ENCODE measurements at regions not wholly inside any gene's neighbourhood (a gene's known extent, or its start where the extent isn't known, plus 50 kb on each side); places are given as distances from the start of the nearest gene placed in this dataset.
A peak's percentile ranks its signal among the peaks of the same experiment; 100 is the strongest.

DNA sequence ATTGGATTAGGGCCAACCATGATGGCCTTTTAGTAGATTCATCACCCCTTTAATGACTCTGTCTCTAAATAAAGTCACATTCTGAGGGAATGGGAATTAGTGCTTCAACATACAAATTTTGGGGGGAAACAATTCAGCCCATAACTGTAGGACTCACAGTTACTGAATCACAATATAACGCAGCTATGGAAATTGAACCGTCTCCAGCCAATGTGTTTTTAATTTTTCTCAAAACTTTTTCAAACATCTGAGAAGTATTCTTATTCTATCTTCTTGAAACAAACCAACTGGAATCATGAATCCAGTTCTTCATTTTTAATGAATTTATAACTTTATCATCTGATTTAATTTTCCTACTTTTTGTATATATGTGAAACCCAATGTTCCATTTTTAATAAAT is 373.1 kb upstream of the SYT4 start:
- no peak for DNase-seq

GRCh38 chr18:43651057-43651456 is 373.8 kb upstream of the SYT4 start:
- DNase-seq: no peak

GRCh38 chr18:43656547-43656946 is 379.3 kb upstream of the SYT4 start:
- no peak for DNase-seq

DNA sequence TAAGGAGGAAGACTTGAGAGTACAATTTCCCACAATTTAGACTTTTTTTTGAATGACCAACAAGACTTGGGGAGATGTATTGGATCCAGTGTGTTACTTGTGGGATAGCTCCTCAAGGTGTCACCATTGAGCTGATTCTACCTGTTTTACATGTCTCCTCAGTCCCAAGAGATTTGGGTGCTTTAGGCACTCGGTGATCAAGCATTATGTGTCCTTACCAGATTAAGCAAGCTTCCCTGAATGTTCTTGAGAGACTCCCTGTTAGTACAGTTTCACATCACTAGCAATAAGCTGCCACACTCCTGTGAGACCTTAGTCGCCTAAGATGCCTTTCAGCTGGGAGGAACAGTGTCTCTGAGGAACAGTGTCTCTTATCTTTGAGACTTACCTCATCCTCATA is 384.3 kb upstream of the SYT4 start:
- peak in 1 of 5 donors; percentile 0 for DNase-seq

- DNase-seq: no peak
Measured at GRCh38 chr18:43662657-43663056, 385.4 kb upstream of the SYT4 start.

DNA sequence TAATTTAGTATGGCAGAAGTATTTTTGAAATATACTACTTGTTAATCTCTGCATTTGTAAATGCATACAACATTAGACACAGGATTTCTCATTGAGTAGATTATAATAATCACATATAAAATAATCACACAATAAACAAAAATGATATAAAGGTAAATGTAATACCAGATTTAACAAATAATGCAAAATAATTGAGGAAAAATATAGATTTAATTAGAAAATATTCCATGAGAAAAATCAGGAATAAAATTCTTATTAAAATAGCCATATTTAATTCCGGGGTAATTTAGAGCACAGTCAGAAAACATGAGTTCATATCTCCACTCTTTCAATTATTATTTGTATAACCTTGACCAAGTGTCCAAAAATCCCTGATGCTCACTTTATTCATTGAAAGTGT is 385.9 kb upstream of the SYT4 start:
- no peak for DNase-seq

- no peak for DNase-seq
Measured at GRCh38 chr18:43664487-43665008, 387.3 kb upstream of the SYT4 start.

DNA sequence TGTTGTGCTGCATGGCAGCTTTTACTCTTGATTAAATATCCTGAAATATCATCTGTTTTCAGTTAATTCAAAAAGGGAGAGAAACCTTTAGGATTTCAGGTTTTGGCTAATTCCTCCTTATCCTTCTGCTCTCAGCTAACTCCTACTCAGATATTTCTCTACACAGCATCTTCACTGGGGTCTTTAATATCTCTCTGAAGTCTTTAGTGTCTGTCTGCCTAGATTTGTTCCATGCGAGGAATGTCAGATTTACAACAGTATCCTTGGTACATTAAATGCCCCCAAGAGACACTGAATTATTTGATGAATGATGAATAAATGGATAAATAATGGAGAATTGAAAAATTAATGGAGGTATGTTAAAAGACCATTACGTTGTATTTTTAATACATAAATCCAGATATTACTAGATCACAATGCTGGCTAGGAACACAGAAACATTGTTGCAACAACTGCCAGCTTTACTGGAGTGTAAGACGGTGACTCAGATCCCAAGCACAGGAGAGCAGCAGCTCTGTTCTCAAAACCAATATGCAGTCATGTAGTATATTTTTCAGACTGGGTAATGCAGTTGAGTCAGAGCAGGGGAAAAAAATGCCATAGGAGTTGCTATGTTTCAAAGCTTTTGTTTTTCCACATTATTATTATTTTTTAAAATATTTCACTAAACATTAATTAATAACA is 388.0 kb upstream of the SYT4 start:
- DNase-seq: no peak

DNA sequence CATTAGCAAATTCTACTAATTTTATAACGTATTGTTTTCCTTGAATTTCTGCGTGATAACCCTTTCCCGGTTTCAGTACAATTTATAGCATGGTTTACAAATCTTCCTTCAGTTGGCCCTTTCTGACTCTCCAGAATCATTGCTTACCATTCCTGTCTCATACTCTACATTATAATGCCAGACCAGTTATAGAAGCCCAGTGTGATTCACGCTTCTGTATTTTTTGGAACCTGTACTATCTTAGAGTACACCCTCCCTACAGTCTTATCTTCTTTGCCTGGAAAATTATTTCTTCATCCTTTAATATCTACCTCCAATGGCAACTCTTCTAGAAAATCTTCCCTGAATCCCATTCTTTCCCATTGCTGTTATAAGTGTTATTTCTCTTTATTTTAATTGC is 391.6 kb upstream of the SYT4 start:
- no peak for DNase-seq

- DNase-seq: no peak
Measured at GRCh38 chr18:43671431-43671830, 394.1 kb upstream of the SYT4 start.

DNA sequence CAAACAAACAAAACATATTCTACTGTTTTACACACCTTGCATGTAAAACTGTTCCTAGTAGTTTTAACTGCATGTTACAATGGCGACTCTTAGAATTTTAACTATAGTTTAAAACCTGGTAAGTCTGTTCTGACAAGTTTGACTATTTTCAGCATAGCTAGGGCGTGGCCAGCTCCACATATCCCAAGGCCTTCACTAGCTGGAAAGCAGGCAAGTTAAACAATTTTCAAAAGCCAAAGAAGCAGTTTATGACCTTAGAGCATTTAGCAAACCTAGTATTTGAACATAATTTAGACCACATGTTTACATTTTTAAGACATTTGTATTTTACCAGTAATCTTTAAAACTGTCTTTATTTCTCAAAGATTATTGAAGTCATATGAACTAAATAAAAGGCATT is 402.8 kb upstream of the SYT4 start:
- DNase-seq: no peak

DNA sequence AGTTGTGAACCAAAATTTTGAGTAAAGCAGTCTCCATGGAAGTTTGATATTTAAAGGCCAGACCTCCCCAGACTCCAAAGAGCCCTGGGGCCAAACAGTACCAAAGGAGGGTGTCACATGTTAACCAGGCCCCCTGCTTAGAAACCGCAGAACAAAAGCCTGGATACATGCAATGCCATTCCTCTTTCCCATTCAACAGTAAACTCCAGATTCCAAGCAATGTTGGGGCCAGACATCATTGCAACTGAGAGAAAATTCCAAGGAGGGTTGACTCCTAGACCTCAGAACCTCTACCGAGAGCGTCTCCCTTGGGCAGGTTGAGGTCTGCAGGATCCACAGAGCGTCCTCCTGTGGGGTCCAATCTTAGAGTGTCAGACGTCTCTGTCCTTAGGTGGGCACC is 404.4 kb upstream of the SYT4 start:
- no peak for DNase-seq

GRCh38 chr18:43682196-43682595 is 404.9 kb upstream of the SYT4 start:
- DNase-seq: no peak

DNA sequence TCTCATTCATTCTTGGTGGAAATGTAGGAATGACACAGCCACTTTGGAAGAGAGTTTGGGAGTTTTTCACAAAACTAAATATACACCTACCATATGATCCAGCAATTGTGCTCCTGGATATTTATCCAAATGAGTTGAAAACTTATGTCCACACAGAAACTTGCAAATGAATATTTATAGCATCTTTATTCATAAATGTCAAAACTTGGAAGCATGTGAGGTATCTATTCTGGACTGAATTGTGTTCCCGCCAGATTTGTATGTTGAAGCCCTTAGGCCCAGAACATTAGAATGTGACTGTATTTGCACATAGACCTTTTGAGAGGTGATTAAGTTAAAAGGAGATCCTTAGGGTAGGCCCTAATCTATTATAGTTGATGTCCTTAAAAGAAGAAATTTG is 409.4 kb upstream of the SYT4 start:
- no peak for DNase-seq

- DNase-seq: no peak
Measured at GRCh38 chr18:43692099-43692690, 414.9 kb upstream of the SYT4 start.

- DNase-seq: no peak
Measured at GRCh38 chr18:43702399-43702798, 425.1 kb upstream of the SYT4 start.

DNA sequence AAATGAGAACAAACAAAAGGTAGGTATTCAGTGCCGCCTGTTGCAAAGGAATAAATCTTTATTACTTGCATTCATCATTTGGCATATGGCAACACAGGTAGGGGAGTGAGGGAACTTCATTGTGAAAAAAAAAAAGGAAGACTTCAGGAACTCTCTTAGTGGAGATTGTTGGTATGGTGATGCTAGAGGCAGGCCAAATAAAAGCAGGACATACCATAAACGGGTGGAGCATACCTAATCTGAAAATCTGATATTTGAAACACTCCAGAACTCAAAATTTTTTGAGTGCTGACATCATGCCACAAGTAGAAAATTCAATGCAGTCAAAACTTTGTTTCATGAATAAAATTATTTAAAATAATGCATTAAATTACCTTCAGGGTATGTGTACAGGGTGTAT is 425.8 kb upstream of the SYT4 start:
- DNase-seq: no peak

DNA sequence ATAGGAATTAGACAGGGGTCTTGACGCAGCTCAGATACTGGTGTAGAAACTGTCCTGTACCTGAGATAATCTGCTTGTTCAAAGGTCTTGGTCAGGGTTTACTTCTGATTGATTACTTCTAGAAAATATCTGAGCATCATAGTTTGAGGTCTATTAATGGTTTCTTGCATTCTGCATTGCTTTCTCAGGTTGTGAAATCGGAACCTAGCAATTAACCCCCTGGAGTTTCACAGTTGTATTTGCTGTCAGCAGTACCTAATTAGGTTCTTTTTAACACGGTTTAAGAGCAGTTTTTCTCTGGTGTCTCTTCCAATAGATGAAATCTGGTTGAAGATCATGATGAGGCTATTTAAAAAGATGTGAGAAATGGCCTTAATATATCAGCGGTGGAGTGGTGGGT is 428.6 kb upstream of the SYT4 start:
- no peak for DNase-seq

DNA sequence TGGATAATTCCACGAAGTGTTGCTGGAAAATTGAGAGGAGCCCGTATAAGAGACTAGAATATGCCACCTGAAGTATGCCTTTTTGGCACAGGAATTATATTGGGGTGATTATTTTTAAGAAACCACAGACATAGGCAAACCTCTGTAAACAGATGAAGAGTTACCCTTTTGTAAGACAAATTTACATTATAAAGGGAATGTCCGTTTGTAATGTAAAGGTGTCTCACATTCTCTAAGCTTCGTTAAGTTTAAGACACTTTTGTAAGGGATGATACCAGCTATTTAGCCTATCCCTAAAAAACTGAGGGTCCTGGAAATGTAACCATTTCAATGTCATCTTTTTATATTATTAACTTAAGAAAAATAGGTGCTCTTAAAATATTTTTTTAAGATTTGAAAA is 432.8 kb upstream of the SYT4 start:
- DNase-seq: no peak

DNA sequence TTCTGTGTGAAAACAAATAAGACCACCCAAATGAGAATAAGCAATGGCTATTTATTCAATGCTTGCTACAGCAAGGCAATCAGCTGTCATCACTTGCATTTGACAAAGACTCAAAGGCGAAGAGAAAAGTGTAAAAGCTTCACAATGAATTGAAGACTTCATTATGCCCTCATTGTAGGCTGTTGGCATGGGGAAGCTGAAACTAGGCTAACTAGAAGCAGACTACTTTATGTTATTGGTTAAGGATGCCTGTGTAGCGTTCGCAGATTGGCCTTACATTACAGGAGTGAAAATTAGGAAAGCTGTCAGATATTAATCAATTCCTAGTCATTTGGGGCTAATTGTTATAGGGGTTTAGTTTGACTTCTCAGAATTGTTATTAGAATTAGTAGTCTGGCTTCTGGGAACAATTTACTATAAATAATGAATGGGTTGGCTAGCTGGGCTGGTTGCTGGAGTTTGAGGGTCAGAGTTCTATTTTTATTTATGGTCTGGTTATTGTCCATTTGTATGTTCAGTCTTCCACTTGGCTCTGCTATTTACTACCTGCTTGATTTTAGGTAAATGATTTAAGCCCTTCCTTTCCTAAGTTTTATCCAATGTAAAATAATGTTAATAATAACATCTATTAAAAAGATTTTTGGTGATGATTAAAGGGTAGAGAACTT is 437.2 kb upstream of the SYT4 start:
- DNase-seq: no peak

DNA sequence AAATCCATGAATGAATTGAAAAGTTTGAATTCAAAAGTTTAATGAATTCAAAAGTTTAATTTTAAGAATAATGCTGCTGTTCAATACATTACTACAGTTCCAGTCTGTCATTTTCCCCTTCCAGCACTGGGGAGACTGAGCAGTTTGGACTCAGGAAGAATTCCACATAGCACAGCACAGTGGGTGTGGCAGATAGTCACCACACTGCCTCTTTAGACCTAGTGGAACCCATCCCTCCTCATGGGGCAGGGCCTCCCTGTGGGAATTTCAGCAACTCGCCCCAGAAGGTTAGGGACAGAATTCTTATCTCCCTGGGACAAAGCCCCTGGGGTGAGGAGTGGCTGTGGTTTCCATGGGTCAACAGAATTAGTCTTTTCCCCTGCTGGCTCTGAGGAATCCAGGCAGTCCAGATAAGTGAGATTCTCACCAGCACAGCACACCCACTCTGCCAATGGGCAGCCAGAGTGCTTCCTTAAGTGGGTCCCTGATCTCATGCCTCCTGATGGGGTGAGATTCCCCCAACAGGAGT is 442.0 kb upstream of the SYT4 start:
- no peak for DNase-seq

DNA sequence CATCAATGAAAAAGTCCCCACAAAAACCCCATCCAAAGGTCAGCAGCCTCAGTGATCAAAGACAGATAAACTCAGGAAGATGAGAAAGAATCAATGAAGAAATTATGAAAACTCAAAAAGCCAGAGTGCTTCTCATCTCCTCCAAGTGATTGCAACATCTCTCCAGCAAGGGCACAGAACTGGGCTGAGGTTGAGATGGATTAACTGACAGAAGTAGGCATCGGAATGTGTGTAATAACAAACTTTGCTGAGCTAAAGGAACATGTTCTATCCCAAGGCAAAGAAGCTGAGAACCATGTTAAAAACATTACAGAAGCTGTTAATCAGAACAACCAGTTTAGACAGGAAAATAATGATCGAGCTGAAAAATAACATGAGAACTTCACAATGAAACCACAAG is 442.8 kb upstream of the SYT4 start:
- DNase-seq: no peak

DNA sequence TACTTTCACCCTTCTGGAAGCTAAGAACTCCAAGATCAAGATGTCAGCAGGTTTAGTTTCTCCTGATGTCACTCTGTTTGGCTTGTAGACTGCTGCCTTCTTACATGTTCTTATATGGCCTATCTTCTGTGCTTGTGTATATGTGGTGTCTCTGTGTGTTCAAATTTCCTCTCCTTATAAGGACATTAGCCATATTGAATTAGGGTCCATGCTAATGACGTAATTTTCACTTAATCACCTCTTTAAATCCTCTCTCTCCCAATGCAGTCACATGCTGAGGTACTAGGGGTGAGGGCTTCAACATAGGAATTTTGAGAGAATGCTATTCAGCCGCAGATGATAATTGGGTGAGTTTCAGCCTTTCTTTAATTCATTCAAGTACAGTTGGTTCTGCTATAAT is 458.3 kb upstream of the SYT4 start:
- DNase-seq: no peak

All from T-helper 1 cell (primary cell).